ENCODE measurements at regions not wholly inside any gene's neighbourhood (a gene's known extent, or its start where the extent isn't known, plus 50 kb on each side); places are given as distances from the start of the nearest gene placed in this dataset.

GRCh38 chr1:104403883-104404282, 654.2 kb downstream of the AMY1C start:
- DNase-seq (ENCODE audit: extremely low read depth, low read depth) = no peak
- no peak for TF ChIP-seq CTCF (IDR thresholded peaks at IDR 0.05; ENCODE audit: low read depth, low read length, missing control alignments)
- H3K4me3 ChIP-seq (replicated peaks; ENCODE audit: low read depth, low read length) = no peak overlapping the region

- no peak for DNase-seq (ENCODE audit: extremely low read depth, low read depth)
- TF ChIP-seq CTCF (IDR thresholded peaks at IDR 0.05; ENCODE audit: low read depth, low read length, missing control alignments) = no peak
- H3K4me3 ChIP-seq (replicated peaks; ENCODE audit: low read depth, low read length) = no peak overlapping the region
These were observed 657.0 kb downstream of the AMY1C start for GRCh38 chr1:104406728-104407127.

GRCh38 chr1:104408268-104408667, 658.6 kb downstream of the AMY1C start:
- no peak for DNase-seq (ENCODE audit: extremely low read depth, low read depth)
- H3K4me3 ChIP-seq (replicated peaks; ENCODE audit: low read depth, low read length) = no peak overlapping the region
- TF ChIP-seq CTCF (IDR thresholded peaks at IDR 0.05; ENCODE audit: low read depth, low read length, missing control alignments) = no peak

GRCh38 chr1:104435255-104435654, 685.6 kb downstream of the AMY1C start:
- no peak for TF ChIP-seq CTCF (IDR thresholded peaks at IDR 0.05; ENCODE audit: low read depth, low read length, missing control alignments)
- no peak for DNase-seq (ENCODE audit: extremely low read depth, low read depth)
- H3K4me3 ChIP-seq (replicated peaks; ENCODE audit: low read depth, low read length) = no peak overlapping the region

GRCh38 chr1:104440011-104440410, 690.3 kb downstream of the AMY1C start:
- H3K4me3 ChIP-seq (replicated peaks; ENCODE audit: low read depth, low read length) = no peak overlapping the region
- no peak for DNase-seq (ENCODE audit: extremely low read depth, low read depth)
- TF ChIP-seq CTCF (IDR thresholded peaks at IDR 0.05; ENCODE audit: low read depth, low read length, missing control alignments) = no peak

GRCh38 chr1:104456724-104457123, 707.0 kb downstream of the AMY1C start:
- no peak for TF ChIP-seq CTCF (IDR thresholded peaks at IDR 0.05; ENCODE audit: low read depth, low read length, missing control alignments)
- DNase-seq (ENCODE audit: extremely low read depth, low read depth) = no peak
- H3K4me3 ChIP-seq (replicated peaks; ENCODE audit: low read depth, low read length) = no peak overlapping the region

- no peak for TF ChIP-seq CTCF (IDR thresholded peaks at IDR 0.05; ENCODE audit: low read depth, low read length, missing control alignments)
- no peak for DNase-seq (ENCODE audit: extremely low read depth, low read depth)
- H3K4me3 ChIP-seq (replicated peaks; ENCODE audit: low read depth, low read length) = no peak overlapping the region
These were observed 710.2 kb downstream of the AMY1C start for GRCh38 chr1:104459886-104460285.
